A673 (cell line): ENCODE measurements at regions not wholly inside any gene's neighbourhood (a gene's known extent, or its start where the extent isn't known, plus 50 kb on each side); places are given as distances from the start of the nearest gene placed in this dataset.

ENCODE experiments used
- BruUV-seq: library from RNA; stranded (reverse); fragments of 400-500 nt; replicated peaks from 2 replicates; lab custom pipeline; 2021; lab: Mats Ljungman, UMichigan
- CTCF ChIA-PET: fragments of 300-600 bp; sonication (Branson Sonifier 250); formaldehyde crosslinking; loops from one replicate; lab custom pipeline; 2022; ENCODE audit warnings: antibody characterized with exemption; lab: Charles Lee
- POLR2A ChIA-PET: fragments of 300-600 bp; sonication (Branson Sonifier 250); formaldehyde crosslinking; loops from one replicate; lab custom pipeline; 2022; ENCODE audit warnings: antibody characterized with exemption; ENCODE audit not compliant: low non-redundant PET; lab: Charles Lee
- DNase-seq: peaks from one replicate; pipeline ENCODE4 v3.0.0-alpha.2; 2015; ENCODE audit warnings: low spot score
- H3K27ac ChIP-seq: fragments of 200-600 bp; sonication (generic); 2 replicates; pipeline ENCODE4 v1.5.1; 2016; ENCODE audit warnings: mixed run types, low read depth, mild to moderate bottlenecking, mixed read lengths, antibody characterized with exemption, low read length; ENCODE audit not compliant: poor library complexity, severe bottlenecking
- H3K27me3 ChIP-seq: fragments of 200-600 bp; sonication (generic); replicated peaks from 2 replicates; pipeline ENCODE4 v1.6.1; 2017; ENCODE audit warnings: mixed run types, low read depth, mild to moderate bottlenecking, mixed read lengths, antibody characterized with exemption, low read length; ENCODE audit not compliant: insufficient read depth, poor library complexity
- H3K36me3 ChIP-seq: fragments of 200-600 bp; sonication (generic); 2 replicates; pipeline ENCODE4 v1.6.1; 2016; ENCODE audit warnings: mixed run types, mild to moderate bottlenecking, mixed read lengths, antibody characterized with exemption, low read length; ENCODE audit not compliant: insufficient read depth, poor library complexity, severe bottlenecking
- H3K4me1 ChIP-seq: fragments of 200-600 bp; sonication (generic); 2 replicates; pipeline ENCODE4 v1.6.1; 2017; ENCODE audit warnings: mixed run types, mild to moderate bottlenecking, mixed read lengths, antibody characterized with exemption, low read length; ENCODE audit not compliant: insufficient read depth, poor library complexity, severe bottlenecking
- H3K4me3 ChIP-seq: fragments of 200-600 bp; sonication (generic); 2 replicates; pipeline ENCODE4 v1.5.1; 2016; ENCODE audit warnings: low read depth, mixed run types, mild to moderate bottlenecking, mixed read lengths, low read length; ENCODE audit not compliant: poor library complexity, severe bottlenecking
- H3K9me3 ChIP-seq: fragments of 200-600 bp; sonication (generic); 2 replicates; pipeline ENCODE4 v1.6.1; 2016; ENCODE audit warnings: mixed run types, low read depth, mild to moderate bottlenecking, mixed read lengths, antibody characterized with exemption, low read length; ENCODE audit not compliant: poor library complexity, severe bottlenecking
- EZH2 ChIP-seq: fragments of 200-600 bp; sonication (generic); IDR thresholded peaks from 2 replicates; pipeline ENCODE4 v1.6.1; 2017; ENCODE audit warnings: borderline replicate concordance, low read depth, mild to moderate bottlenecking, mixed read lengths, antibody characterized with exemption, low read length; ENCODE audit not compliant: poor library complexity, severe bottlenecking
- intact Hi-C: fragments of 100-400 bp; cut with micrococcal nuclease; formaldehyde crosslinking; loops from one replicate; pipeline ENCODE4 v1.10.0; 2022; ENCODE audit not compliant: unreplicated experiment
- TF ChIP-seq, protein P1 (sequence below): fragments of 300-800, 200-600 bp; sonication (generic); conservative IDR thresholded peaks from 2 replicates; pipeline ENCODE4 v1.5.1; 2017; ENCODE audit warnings: low read depth, mild to moderate bottlenecking, antibody characterized with exemption, low read length, moderate library complexity, mixed read lengths

DNA sequence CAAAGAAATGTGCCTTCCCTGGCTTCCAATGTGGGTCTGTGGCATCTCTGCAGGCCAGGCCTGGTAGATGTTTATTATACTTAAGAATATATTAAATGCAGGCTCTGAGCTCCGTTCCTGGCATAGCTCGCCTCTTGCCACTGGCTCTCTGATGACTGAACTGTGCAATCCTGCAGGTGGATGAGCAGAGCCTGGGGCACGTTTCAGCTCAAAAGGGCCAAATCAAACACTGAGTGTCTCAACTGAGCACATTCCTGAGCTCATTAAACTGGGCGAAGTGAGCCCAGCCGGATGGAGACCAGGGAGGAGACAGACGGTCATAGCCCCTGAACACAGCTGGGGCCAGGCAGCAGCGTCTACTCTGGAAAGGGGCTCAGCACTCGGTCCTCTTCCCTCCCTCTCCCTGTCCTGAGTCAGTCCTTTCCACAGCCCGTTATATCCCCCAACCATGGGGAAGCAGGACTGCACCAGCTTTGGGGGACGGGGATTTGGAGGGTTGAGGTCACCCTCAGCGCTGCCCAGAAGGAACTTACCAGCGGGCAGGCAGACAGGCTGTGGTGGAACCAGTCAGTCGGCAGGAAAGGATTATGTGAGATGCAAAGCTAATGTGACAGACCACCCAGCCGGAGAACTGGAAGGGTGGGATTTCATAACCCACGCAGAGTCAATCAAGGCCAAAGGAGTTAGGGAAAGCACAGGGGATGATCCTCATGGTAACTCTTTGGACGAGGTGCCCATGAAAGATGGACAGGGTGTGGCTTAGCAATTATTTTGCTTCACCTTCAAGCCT, 77.4 kb upstream of the ANKRD34C start:
- no peak for DNase-seq
- peaks cover 59% of the 10 kb centered on the region for H3K27me3 ChIP-seq
- ChIA-PET POLR2A (no interaction called here), CTCF (no interaction called here)
- TF ChIP-seq, protein P1, sequence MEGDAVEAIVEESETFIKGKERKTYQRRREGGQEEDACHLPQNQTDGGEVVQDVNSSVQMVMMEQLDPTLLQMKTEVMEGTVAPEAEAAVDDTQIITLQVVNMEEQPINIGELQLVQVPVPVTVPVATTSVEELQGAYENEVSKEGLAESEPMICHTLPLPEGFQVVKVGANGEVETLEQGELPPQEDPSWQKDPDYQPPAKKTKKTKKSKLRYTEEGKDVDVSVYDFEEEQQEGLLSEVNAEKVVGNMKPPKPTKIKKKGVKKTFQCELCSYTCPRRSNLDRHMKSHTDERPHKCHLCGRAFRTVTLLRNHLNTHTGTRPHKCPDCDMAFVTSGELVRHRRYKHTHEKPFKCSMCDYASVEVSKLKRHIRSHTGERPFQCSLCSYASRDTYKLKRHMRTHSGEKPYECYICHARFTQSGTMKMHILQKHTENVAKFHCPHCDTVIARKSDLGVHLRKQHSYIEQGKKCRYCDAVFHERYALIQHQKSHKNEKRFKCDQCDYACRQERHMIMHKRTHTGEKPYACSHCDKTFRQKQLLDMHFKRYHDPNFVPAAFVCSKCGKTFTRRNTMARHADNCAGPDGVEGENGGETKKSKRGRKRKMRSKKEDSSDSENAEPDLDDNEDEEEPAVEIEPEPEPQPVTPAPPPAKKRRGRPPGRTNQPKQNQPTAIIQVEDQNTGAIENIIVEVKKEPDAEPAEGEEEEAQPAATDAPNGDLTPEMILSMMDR: no peak
- no peak for TF ChIP-seq EZH2
- no peaks in the 10 kb centered on the region for H3K4me1 ChIP-seq
- no TSS peak for BruUV-seq
- no peak overlapping the region for H3K27ac ChIP-seq
- no peaks in the 10 kb centered on the region for H3K36me3 ChIP-seq
- intact Hi-C loops: no loop called here
- H3K4me3 ChIP-seq: no peak overlapping the region
- H3K9me3 ChIP-seq: no peaks in the 10 kb centered on the region

DNA sequence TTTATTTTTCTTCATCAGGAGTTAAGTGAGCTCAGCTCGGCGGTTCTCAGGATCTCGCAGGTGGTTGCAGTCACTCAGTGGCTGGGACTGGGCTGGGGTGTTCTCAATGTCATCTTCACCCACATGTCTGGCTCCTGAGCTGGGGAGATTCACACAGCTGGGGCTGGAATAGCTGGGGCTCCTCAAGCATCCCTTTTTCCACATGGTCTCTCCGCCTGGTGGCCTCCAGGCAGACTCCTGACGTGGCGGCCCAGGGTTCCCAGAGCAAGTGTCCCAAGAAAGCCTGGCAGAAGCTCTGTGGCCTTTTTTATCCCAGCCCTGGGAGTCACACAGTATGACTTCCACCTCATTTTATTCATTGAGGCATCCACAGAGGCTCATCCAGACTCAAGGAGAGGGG, 84.1 kb upstream of the ANKRD34C start:
- ChIA-PET POLR2A (no interaction called here), CTCF (no interaction called here)
- H3K27ac ChIP-seq: no peak overlapping the region
- no peak for DNase-seq
- TF ChIP-seq, protein P1: no peak
- TF ChIP-seq EZH2: no peak
- BruUV-seq: no TSS peak
- no peaks in the 10 kb centered on the region for H3K4me1 ChIP-seq
- intact Hi-C loops: no loop called here
- no peak overlapping the region for H3K4me3 ChIP-seq
- no peaks in the 10 kb centered on the region for H3K36me3 ChIP-seq
- H3K9me3 ChIP-seq: no peaks in the 10 kb centered on the region
- peaks cover 3% of the 10 kb centered on the region for H3K27me3 ChIP-seq

DNA sequence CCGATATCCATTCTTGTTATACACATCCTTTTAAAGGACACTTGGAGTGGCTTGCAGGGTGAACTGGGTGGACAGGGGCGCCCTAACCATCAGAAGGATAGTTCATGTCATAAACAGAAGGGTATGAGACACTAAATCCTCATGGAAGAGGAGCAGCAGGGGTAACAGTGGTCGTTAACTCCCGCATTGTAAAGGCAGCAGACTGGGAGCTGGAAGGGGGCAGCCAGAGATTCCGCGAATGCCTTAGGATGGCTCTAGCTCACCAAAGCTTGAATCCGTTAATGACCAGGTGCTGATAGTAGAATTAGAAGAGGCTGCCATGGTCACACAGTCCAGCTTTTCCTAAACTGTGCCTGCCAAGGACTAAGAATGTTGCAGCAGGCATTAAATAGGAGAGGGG, 85.2 kb upstream of the ANKRD34C start:
- Histone ChIP-seq H3K27ac (no peak overlapping the region), H3K4me1 (no peaks in the 10 kb centered on the region), H3K4me3 (no peak overlapping the region), H3K9me3 (no peaks in the 10 kb centered on the region), H3K36me3 (no peaks in the 10 kb centered on the region), H3K27me3 (no peaks in the 10 kb centered on the region)
- CTCF ChIA-PET: no interaction called here
- DNase-seq: no peak
- intact Hi-C loops: no loop called here
- POLR2A ChIA-PET: no interaction called here
- BruUV-seq: no TSS peak
- TF ChIP-seq EZH2: no peak
- TF ChIP-seq, protein P1: no peak
